ENCODE measurements at regions not wholly inside any gene's neighbourhood (a gene's known extent, or its start where the extent isn't known, plus 50 kb on each side); places are given as distances from the start of the nearest gene placed in this dataset.

- DNase-seq, result no peak
Observed at GRCh38 chr7:17054206-17054605, 172.4 kb upstream of the AGR3 start.

DNA sequence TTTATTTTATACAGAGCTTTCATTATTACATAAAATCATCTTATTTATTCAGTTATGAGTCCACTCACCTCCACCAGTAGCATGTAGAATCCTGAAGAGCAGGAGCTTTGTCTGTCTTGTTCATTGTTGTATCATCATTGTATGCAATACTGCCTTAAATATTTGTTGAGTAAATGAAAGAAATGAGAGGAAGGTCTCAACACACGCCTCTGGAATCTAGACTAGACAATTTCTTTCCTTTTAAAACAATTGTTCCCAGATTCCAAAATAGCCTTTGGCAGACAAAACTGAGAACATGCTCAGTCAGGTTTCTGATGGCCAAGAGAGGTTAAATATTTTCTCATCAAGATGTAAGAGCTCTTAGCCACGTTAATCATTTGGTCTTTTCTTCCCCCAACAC lies 173.1 kb upstream of the AGR3 start:
- DNase-seq, result no peak

GRCh38 chr7:17055596-17055995 lies 173.8 kb upstream of the AGR3 start:
- no peak for DNase-seq

DNA sequence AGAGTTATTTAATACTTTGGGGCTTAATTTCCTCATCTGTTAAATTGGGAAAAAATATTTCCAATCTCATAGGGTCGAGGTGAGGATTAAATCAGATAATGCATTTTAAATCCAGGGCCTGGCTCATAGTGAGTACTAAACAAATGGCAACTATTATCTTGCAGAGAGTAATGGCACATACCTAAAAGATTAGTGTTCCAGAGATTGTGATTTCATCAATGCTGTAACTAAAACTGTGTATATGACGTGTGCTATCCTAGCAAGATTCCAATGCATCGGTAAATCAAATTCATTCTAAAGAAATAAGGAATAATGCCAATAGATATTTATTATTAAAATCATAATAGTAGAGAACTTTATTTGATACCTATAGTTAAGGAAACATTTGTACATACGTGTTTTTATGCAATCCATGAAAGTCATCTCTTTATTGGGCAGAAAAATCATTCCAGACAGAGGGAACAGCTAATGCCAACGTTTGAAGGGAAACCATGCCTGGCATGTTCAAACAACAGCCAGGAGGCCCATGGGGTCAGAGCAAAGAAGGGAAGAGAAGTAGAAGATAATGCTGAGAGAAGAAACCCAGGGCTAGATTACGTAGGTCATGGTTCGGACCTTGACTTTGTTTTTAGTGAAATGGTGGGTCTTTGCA lies 174.8 kb upstream of the AGR3 start:
- DNase-seq, result no peak

- DNase-seq, result no peak
Observed at GRCh38 chr7:17057143-17057509, 175.3 kb upstream of the AGR3 start.

- DNase-seq, result no peak
Observed at GRCh38 chr7:17058568-17058967, 176.8 kb upstream of the AGR3 start.

GRCh38 chr7:17060051-17060450 lies 178.3 kb upstream of the AGR3 start:
- no peak for DNase-seq

- no peak for DNase-seq
Observed at GRCh38 chr7:17061443-17061842, 179.7 kb upstream of the AGR3 start.

DNA sequence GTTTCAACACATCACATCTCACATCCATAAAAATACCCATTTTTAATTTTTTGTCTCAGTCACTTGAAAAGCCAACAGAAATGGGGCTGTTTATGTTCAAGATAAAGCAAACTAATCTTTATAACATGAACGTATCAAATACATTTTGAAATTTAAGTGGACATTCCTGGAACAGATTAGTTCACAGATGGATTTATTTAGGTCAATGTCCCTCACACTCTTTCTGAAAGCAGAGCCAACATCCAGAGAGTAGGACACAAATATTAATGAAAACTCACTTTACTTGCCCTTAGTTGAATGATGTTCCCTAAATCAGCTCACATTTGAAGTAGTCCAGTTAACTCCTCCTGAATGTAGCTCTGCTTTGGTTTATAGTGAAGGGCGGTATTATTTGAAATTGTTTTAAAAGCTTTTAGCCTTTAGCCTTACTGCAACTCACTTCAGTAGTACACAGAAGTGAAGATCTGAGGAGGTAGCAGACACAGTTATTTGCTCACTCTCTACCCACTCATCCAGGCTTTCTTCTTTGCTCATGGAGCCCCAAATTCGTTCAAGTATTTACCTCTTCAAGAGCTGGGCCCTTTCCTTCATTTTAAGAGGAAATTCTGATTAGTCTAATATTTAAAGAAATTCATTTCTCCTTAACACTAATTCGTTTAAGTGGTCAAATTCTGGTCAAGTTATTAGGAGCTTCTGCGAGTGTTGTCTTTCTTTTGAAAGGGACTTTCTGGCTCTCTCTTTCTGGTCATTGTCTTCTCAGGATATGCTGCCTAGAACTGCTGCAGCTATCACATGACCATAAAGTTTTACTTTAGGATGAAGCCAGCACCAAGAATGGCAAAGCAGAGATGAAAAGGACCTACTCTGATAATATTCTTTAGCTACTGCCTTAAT lies 180.6 kb upstream of the AGR3 start:
- DNase-seq, result no peak

DNA sequence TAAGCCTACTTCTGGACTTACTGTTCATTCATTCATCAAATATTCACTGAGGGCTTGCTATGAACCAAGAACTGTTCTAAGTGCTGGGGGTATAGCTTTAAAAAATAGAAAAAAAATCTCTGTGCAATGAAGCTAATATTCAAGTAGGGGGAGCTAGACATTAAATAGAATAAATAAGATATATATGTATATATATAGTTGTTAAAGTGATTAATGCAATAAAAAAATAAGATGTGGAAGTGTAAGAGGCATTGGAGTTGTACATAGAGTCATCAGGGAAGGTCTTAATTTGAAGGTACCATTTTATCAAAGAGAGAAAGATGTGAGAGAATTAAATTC lies 181.2 kb upstream of the AGR3 start:
- DNase-seq, result no peak

- DNase-seq, result no peak
Observed at GRCh38 chr7:17067691-17068090, 185.9 kb upstream of the AGR3 start.

GRCh38 chr7:17069146-17069545 lies 187.4 kb upstream of the AGR3 start:
- DNase-seq, result no peak

- DNase-seq, result no peak
Observed at GRCh38 chr7:17070231-17070708, 188.5 kb upstream of the AGR3 start.

DNA sequence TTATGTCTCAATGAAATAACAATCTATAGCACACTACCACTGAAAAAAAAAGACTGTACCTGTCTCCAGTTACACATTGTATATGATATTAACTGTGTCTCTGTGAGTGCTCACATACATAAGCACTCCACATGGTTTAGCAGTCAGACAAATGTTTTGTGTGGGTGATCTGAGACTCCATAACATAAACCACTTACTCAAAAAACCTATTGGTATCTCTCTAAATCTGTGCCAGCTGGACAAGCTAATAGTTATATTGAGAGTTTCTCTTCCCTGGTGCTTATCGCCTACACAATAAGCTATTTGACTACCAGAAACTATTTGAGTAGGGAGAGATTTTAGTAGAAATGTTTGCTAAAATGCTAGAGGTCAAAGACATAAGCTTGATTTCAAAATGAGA lies 190.1 kb upstream of the AGR3 start:
- DNase-seq, result no peak

GRCh38 chr7:17075601-17076255 lies 193.9 kb upstream of the AGR3 start:
- no peak for DNase-seq

DNA sequence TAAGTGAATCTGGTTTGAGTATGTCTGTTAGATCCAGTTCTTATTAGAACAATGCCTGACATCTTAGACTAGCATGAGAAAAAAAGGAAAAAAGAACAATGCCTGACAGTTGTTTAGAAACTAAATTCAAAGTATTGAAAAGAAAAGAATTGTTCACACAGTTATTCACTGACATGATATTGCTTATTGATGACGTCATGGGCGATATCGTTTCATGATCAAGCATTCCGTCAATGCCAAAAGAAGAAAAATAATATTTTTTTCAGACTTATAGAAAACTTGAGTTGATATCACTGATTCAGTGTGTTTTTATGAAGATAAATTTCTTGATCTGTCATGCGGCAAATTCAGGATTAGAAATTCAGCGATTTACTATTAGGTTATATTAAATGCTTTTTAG lies 196.5 kb upstream of the AGR3 start:
- no peak for DNase-seq

- DNase-seq, result no peak
Observed at GRCh38 chr7:17083392-17084165, 201.8 kb upstream of the AGR3 start.

DNA sequence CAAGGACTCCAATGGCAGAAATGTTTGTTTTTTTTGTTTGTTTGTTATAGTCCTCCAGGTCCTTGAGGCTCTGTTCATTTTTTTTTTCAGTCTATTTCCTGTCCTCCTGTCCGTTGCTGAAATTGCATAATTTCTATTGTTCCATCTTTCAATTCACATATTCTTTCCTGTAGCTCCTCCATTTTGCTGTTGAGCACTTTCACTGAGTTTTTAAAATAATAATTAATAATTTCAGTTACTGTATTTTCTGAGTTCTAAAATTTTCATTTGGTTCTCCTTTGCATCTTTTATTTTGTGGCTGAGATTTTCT lies 202.3 kb upstream of the AGR3 start:
- no peak for DNase-seq

GRCh38 chr7:17085186-17085585 lies 203.4 kb upstream of the AGR3 start:
- DNase-seq, result no peak

DNA sequence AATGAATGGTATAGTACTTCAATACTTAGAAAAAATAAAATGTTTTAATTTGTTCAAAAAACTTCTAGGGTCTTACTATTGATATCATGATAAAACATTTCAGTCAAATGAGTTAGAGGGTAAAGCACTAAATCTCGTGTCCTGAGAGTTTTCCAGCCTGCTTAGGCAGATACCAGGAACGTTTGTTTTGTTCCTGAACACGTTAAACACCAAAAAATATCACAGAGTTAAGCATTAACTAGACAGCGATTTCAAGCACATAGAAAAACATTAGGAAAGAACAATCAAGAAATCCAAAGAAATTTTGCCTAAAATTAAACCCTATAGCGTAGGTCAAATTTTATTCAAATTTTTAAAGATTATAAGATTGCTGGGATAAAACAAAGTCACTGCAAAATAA lies 204.6 kb upstream of the AGR3 start:
- DNase-seq, result no peak

DNA sequence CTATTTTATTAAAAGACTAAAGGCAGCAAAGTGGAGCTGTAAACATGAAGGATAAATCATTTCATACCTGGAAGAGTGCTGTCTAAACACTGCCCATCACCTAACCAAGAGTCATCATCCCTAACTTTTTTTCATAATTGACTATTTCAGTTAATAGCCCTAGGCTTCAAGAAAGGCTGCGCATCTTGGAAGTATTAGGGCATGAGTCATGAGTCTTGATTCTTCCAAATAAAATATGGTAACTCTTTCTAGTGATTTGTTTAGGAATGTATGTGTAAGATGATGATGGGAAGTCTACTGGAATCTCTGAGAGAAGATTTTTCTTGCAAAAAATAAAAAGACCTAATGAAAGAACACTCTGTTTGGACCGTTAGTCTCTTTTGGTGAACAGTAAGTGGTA lies 207.7 kb upstream of the AHR start:
- DNase-seq, result no peak

DNA sequence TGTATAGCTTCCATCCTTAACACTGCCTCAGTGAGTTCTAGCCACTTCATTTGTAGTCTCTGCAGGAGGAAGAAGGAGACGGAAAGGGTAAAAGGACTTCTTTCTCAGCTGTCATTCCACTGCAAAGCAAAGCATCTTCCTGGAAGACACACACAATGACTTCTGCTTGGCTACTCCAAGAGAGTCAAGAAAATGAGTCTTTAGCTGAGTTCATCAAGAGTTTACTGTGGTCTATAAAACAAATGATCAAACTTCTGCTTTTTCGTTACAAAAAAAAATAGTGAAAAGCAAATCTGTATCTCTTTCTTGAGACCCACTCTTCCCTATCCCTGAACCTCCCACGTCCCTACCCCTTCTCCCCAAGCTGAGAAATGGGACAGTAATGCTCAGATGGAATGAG lies 205.0 kb upstream of the AHR start:
- DNase-seq, result no peak

DNA sequence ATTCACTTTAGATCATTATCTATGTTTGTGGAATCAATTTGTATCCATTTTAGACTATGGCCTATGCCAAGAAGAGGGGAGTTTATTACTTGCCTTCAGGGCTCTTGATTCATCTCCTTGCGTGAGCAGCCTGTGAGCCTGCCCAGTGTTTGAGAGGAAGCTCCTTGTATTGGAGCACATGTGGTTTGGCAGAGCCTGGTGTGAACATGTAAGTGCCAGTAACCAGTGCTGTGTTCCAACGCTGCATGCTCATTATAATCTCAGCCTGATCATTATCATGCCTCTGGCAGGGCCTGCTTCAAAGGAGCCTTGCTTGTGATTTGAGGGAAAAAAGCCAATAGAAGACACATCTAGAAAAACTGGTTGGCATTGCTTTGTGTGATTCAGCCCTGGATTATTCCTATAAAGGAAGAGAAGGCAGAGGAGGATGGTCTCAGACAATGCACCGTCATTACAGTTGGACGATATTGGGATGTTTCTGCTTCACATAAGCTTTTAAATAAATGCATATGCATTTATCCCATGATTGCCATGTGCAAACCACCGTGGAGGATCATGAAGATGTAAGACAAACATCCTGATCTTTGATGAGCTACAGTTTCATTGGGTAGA lies 203.4 kb upstream of the AHR start:
- DNase-seq, result no peak

Data from activated T-cell treated with anti-CD3 and anti-CD28 coated beads for 4 hours (primary cell).